ENCODE measurements at regions not wholly inside any gene's neighbourhood (a gene's known extent, or its start where the extent isn't known, plus 50 kb on each side); places are given as distances from the start of the nearest gene placed in this dataset.

DNA sequence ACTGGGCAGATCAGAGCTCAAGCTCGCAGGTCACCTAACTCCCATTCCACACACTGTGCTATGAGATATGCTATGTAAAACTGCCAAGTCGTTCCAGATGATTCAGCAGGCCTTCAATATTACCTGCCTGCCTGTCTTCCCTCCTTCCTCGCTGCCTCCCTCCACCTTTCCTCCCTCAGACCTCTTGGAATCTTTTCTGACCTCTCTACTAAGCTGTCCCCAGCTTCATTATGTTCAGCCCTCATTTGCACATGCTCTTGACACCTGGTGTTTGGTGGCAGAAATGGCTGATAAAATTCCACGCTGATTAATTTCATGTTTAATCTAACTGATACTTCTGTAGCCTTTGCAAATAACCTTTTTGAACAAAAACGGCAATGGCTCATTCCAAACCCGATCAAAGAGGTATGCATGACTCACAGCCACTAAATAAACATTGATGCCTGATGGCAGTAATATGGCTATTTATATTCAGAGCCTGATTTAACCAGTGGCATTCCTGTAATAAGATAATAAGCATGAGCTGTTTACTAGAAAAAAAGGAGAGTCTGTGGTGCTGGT is 130.8 kb upstream of the EGLN3 start (continued):
- peak; percentile 51; the same call in 1 of the 2 replicates for TF ChIP-seq SOX5 (CRISPR knock-in tag; IDR thresholded peaks at IDR 0.05; ENCODE audit: borderline replicate concordance)
- TF ChIP-seq ZNF33A (CRISPR knock-in tag; IDR thresholded peaks at IDR 0.05; ENCODE audit: borderline replicate concordance): peak; percentile 63; the same call in 1 of the 2 replicates
- TF ChIP-seq, protein P1, sequence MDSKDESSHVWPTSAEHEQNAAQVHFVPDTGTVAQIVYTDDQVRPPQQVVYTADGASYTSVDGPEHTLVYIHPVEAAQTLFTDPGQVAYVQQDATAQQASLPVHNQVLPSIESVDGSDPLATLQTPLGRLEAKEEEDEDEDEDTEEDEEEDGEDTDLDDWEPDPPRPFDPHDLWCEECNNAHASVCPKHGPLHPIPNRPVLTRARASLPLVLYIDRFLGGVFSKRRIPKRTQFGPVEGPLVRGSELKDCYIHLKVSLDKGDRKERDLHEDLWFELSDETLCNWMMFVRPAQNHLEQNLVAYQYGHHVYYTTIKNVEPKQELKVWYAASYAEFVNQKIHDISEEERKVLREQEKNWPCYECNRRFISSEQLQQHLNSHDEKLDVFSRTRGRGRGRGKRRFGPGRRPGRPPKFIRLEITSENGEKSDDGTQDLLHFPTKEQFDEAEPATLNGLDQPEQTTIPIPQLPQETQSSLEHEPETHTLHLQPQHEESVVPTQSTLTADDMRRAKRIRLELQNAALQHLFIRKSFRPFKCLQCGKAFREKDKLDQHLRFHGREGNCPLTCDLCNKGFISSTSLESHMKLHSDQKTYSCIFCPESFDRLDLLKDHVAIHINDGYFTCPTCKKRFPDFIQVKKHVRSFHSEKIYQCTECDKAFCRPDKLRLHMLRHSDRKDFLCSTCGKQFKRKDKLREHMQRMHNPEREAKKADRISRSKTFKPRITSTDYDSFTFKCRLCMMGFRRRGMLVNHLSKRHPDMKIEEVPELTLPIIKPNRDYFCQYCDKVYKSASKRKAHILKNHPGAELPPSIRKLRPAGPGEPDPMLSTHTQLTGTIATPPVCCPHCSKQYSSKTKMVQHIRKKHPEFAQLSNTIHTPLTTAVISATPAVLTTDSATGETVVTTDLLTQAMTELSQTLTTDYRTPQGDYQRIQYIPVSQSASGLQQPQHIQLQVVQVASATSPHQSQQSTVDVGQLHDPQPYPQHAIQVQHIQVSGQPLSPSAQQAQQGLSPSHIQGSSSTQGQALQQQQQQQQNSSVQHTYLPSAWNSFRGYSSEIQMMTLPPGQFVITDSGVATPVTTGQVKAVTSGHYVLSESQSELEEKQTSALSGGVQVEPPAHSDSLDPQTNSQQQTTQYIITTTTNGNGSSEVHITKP (CRISPR knock-in tag; IDR thresholded peaks at IDR 0.05; ENCODE audit: low read depth): peak; percentile 53; the same call in 1 of the 2 replicates
- TF ChIP-seq, protein P2, sequence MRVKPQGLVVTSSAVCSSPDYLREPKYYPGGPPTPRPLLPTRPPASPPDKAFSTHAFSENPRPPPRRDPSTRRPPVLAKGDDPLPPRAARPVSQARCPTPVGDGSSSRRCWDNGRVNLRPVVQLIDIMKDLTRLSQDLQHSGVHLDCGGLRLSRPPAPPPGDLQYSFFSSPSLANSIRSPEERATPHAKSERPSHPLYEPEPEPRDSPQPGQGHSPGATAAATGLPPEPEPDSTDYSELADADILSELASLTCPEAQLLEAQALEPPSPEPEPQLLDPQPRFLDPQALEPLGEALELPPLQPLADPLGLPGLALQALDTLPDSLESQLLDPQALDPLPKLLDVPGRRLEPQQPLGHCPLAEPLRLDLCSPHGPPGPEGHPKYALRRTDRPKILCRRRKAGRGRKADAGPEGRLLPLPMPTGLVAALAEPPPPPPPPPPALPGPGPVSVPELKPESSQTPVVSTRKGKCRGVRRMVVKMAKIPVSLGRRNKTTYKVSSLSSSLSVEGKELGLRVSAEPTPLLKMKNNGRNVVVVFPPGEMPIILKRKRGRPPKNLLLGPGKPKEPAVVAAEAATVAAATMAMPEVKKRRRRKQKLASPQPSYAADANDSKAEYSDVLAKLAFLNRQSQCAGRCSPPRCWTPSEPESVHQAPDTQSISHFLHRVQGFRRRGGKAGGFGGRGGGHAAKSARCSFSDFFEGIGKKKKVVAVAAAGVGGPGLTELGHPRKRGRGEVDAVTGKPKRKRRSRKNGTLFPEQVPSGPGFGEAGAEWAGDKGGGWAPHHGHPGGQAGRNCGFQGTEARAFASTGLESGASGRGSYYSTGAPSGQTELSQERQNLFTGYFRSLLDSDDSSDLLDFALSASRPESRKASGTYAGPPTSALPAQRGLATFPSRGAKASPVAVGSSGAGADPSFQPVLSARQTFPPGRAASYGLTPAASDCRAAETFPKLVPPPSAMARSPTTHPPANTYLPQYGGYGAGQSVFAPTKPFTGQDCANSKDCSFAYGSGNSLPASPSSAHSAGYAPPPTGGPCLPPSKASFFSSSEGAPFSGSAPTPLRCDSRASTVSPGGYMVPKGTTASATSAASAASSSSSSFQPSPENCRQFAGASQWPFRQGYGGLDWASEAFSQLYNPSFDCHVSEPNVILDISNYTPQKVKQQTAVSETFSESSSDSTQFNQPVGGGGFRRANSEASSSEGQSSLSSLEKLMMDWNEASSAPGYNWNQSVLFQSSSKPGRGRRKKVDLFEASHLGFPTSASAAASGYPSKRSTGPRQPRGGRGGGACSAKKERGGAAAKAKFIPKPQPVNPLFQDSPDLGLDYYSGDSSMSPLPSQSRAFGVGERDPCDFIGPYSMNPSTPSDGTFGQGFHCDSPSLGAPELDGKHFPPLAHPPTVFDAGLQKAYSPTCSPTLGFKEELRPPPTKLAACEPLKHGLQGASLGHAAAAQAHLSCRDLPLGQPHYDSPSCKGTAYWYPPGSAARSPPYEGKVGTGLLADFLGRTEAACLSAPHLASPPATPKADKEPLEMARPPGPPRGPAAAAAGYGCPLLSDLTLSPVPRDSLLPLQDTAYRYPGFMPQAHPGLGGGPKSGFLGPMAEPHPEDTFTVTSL (CRISPR knock-in tag; IDR thresholded peaks at IDR 0.05; ENCODE audit: borderline replicate concordance): peak; percentile 89; the same call in 1 of the 2 replicates
- no peak for TF ChIP-seq SUZ12 (IDR thresholded peaks at IDR 0.05; ENCODE audit: low read depth, low read length)
- 0 out of 2 replicates have a peak, but pooled peaks have one; percentile 21 for TF ChIP-seq DNMT3B (CRISPR knock-in tag; conservative IDR thresholded peaks at IDR 0.05)
- peak; percentile 20 for TF ChIP-seq XRCC5 (optimal IDR thresholded peaks at IDR 0.05; ENCODE audit: low read length)
- 0 out of 2 replicates have a peak, but pooled peaks have one; percentile 19 for TF ChIP-seq CBX5 (CRISPR knock-in tag; IDR thresholded peaks at IDR 0.05; ENCODE audit: borderline replicate concordance)
- peak; percentile 73 for TF ChIP-seq ZNF652 (CRISPR knock-in tag; IDR thresholded peaks at IDR 0.05; ENCODE audit: borderline replicate concordance, low read depth)
- TF ChIP-seq MAFF (IDR thresholded peaks at IDR 0.05; ENCODE audit: low read depth, low read length): 0 out of 2 replicates have a peak, but pooled peaks have one; percentile 16
- TF ChIP-seq SKI (IDR thresholded peaks at IDR 0.05; ENCODE audit: partially characterized antibody): no peak
- no peak for TF ChIP-seq HNRNPK (IDR thresholded peaks at IDR 0.05; ENCODE audit: low read depth, low read length, poor library complexity, severe bottlenecking)
- 0 out of 2 replicates have a peak, but pooled peaks have one; percentile 6 for TF ChIP-seq HHEX (CRISPR knock-in tag; IDR thresholded peaks at IDR 0.05)
- TF ChIP-seq TCF7 (IDR thresholded peaks at IDR 0.05; ENCODE audit: low read depth): peak; percentile 75
- no peak for TF ChIP-seq FOXK1 (CRISPR knock-in tag; IDR thresholded peaks at IDR 0.05; ENCODE audit: borderline replicate concordance, low read depth)
- TF ChIP-seq, protein P3, sequence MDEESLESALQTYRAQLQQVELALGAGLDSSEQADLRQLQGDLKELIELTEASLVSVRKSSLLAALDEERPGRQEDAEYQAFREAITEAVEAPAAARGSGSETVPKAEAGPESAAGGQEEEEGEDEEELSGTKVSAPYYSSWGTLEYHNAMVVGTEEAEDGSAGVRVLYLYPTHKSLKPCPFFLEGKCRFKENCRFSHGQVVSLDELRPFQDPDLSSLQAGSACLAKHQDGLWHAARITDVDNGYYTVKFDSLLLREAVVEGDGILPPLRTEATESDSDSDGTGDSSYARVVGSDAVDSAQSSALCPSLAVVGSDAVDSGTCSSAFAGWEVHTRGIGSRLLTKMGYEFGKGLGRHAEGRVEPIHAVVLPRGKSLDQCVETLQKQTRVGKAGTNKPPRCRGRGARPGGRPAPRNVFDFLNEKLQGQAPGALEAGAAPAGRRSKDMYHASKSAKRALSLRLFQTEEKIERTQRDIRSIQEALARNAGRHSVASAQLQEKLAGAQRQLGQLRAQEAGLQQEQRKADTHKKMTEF (CRISPR knock-in tag; IDR thresholded peaks at IDR 0.05): peak; percentile 56; the same call in 1 of the 2 replicates
- peak; percentile 67 for TF ChIP-seq GATAD2A (CRISPR knock-in tag; IDR thresholded peaks at IDR 0.05)
- peak; percentile 94 for TF ChIP-seq FOSL2 (CRISPR knock-in tag; IDR thresholded peaks at IDR 0.05)
- TF ChIP-seq HMG20A (CRISPR knock-in tag; IDR thresholded peaks at IDR 0.05; ENCODE audit: borderline replicate concordance): peak; percentile 13; the same call in 1 of the 2 replicates
- peak; percentile 79 for TF ChIP-seq FOXA3 (CRISPR knock-in tag; IDR thresholded peaks at IDR 0.05)

Data from HepG2 (cell line).